ENCODE measurements at regions not wholly inside any gene's neighbourhood (a gene's known extent, or its start where the extent isn't known, plus 50 kb on each side); places are given as distances from the start of the nearest gene placed in this dataset.

DNA sequence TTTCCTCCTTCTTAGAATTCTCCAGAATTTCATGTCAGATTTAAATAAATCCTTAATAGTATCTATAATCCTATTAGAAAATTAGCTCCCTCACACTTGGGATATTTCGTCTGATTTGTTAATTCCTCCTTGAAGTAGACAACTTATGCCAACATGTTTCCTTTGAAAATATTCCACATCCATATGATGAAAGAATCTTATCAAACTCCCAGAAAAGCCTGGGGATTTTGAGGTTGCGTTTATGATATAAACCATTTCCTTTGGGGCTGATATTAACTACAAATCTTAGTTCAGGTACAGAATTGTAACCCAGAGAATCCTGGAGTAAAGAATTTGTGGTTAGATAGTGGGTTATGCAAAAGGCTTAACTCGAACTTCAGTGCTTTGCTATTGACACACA is 2373.8 kb upstream of the ACO1 start:
- 71% methylated on average over 3 of the region's 3 CpGs for whole genome bisulfite sequencing
- Histone ChIP-seq H3K9me3 (no peaks in the 10 kb centered on the region), H3K4me3 (no peak overlapping the region), H3K36me3 (no peaks in the 10 kb centered on the region), H3K27me3 (replicated peaks; ENCODE audit: insufficient read depth) (no peaks in the 10 kb centered on the region), H3K4me1 (replicated peaks) (no peaks in the 10 kb centered on the region), H3K27ac (no peak overlapping the region)
- TF ChIP-seq, protein P1, sequence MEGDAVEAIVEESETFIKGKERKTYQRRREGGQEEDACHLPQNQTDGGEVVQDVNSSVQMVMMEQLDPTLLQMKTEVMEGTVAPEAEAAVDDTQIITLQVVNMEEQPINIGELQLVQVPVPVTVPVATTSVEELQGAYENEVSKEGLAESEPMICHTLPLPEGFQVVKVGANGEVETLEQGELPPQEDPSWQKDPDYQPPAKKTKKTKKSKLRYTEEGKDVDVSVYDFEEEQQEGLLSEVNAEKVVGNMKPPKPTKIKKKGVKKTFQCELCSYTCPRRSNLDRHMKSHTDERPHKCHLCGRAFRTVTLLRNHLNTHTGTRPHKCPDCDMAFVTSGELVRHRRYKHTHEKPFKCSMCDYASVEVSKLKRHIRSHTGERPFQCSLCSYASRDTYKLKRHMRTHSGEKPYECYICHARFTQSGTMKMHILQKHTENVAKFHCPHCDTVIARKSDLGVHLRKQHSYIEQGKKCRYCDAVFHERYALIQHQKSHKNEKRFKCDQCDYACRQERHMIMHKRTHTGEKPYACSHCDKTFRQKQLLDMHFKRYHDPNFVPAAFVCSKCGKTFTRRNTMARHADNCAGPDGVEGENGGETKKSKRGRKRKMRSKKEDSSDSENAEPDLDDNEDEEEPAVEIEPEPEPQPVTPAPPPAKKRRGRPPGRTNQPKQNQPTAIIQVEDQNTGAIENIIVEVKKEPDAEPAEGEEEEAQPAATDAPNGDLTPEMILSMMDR (IDR thresholded peaks at IDR 0.05) = no peak
- intact Hi-C loops (cut with DNase I) = no loop called here
- DNase-seq (ENCODE audit: low spot score) = no peak

GRCh38 chr9:30012622-30013021 is 2371.8 kb upstream of the ACO1 start:
- Histone ChIP-seq H3K27ac (no peak overlapping the region), H3K4me1 (replicated peaks) (no peaks in the 10 kb centered on the region), H3K27me3 (replicated peaks; ENCODE audit: insufficient read depth) (no peaks in the 10 kb centered on the region), H3K36me3 (no peaks in the 10 kb centered on the region), H3K9me3 (no peaks in the 10 kb centered on the region), H3K4me3 (no peak overlapping the region)
- no peak for TF ChIP-seq POLR2A (IDR thresholded peaks at IDR 0.05)
- no peak for TF ChIP-seq POLR2AphosphoS5 (IDR thresholded peaks at IDR 0.05)
- TF ChIP-seq, protein P1 (IDR thresholded peaks at IDR 0.05) = no peak
- DNase-seq (ENCODE audit: low spot score) = no peak
- intact Hi-C loops (cut with DNase I) = no loop called here

DNA sequence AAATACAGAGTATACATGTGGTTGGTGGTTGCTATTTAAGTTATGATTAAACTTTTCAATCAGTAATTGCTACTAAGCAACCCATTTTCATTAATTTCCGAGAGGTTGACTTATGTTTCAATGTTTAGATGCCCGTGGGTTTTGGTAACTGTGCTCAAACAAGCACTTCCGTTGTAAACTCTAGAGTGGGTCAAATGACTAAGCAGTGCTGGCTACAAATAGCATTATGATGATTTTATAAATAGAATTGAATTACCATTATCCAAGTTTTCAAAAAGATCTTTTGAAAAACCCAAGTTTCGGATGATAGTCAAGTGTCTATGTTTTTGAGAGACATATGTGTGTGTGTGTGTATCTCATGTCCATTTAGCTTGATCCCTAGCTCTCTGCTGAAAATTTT is 2369.4 kb upstream of the ACO1 start:
- no peak overlapping the region for H3K27ac ChIP-seq
- TF ChIP-seq POLR2A (IDR thresholded peaks at IDR 0.05) (no peak), POLR2AphosphoS5 (IDR thresholded peaks at IDR 0.05) (no peak)
- TF ChIP-seq, protein P1 (IDR thresholded peaks at IDR 0.05) = no peak
- 80% methylated on average over 4 of the region's 4 CpGs for WGBS
- H3K9me3 ChIP-seq = no peaks in the 10 kb centered on the region
- intact Hi-C loops (cut with DNase I) = no loop called here
- H3K4me1 ChIP-seq (replicated peaks) = no peaks in the 10 kb centered on the region
- H3K4me3 ChIP-seq = no peak overlapping the region
- no peak for DNase-seq (ENCODE audit: low spot score)
- H3K36me3 ChIP-seq = no peaks in the 10 kb centered on the region
- no peaks in the 10 kb centered on the region for H3K27me3 ChIP-seq (replicated peaks; ENCODE audit: insufficient read depth)

DNA sequence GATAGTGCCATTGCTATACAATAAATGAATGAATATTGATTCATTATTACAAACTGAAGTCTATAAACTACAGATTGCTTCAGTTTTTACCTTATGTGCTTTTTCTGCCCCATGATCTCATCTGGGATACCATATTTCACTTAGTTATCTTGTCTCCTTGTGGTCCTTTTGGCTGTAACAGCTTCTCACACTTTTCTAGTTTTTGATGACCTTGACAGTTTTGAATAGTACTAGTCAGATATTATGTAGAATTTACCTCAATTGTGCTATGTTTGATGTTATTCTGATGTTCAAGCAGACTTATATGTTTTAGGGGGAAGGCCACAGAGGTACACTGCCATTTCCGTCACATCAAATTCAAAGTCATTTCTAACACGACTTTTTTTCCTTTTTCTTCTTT is 2364.3 kb upstream of the ACO1 start:
- TF ChIP-seq POLR2AphosphoS5 (IDR thresholded peaks at IDR 0.05) (no peak), POLR2A (IDR thresholded peaks at IDR 0.05) (no peak)
- TF ChIP-seq, protein P1 (IDR thresholded peaks at IDR 0.05) = no peak
- Histone ChIP-seq H3K9me3 (no peaks in the 10 kb centered on the region), H3K4me3 (no peak overlapping the region), H3K4me1 (replicated peaks) (no peaks in the 10 kb centered on the region), H3K27ac (no peak overlapping the region), H3K36me3 (no peaks in the 10 kb centered on the region), H3K27me3 (replicated peaks; ENCODE audit: insufficient read depth) (no peaks in the 10 kb centered on the region)
- intact Hi-C loops (cut with DNase I) = no loop called here
- no peak for DNase-seq (ENCODE audit: low spot score)
- 83% methylated on average over 2 of the region's 2 CpGs for WGBS

DNA sequence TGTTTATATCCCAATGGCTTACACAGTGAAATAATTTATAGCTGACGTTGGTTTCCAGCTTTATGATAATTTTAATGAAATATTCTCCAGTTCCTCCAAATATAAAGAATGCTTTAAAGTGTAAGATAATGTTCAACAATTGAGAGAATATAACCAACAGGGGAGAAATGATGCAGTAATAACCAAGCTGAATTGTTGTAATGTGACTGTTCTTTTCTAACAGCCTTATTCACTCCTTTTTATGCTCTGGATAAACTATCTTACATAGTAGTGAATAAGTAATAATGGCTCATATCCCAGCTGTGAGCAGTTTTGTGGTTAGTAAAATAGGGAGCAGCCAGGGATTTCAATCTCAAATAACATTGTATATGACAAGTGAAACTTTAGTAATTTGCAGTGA is 2348.7 kb upstream of the ACO1 start:
- no peak for DNase-seq (ENCODE audit: low spot score)
- no peak overlapping the region for H3K4me3 ChIP-seq
- intact Hi-C loops (cut with DNase I) = no loop called here
- H3K27ac ChIP-seq = no peak overlapping the region
- no peaks in the 10 kb centered on the region for H3K36me3 ChIP-seq
- 61% methylated on average over 1 of the region's 1 CpG for WGBS
- TF ChIP-seq POLR2A (IDR thresholded peaks at IDR 0.05) (no peak), POLR2AphosphoS5 (IDR thresholded peaks at IDR 0.05) (no peak)
- TF ChIP-seq, protein P1 (IDR thresholded peaks at IDR 0.05) = no peak
- H3K4me1 ChIP-seq (replicated peaks) = no peaks in the 10 kb centered on the region
- H3K27me3 ChIP-seq (replicated peaks; ENCODE audit: insufficient read depth) = no peaks in the 10 kb centered on the region
- H3K9me3 ChIP-seq = no peaks in the 10 kb centered on the region

Measured in prostate gland (tissue), 2 donors.